ENCODE measurements at regions not wholly inside any gene's neighbourhood (a gene's known extent, or its start where the extent isn't known, plus 50 kb on each side); places are given as distances from the start of the nearest gene placed in this dataset.

GRCh38 chr22:19658967-19659804 lies 55.1 kb upstream of the SEPTIN5 start:
- TF ChIP-seq CTCF (tag by site-specific recombination; IDR thresholded peaks at IDR 0.05) (no peak), ZNF169 (tag by site-specific recombination; IDR thresholded peaks at IDR 0.05) (no peak), SETDB1 (IDR thresholded peaks at IDR 0.05; ENCODE audit: insufficient read length, low read length) (no peak), ZNF571 (tag by site-specific recombination; IDR thresholded peaks at IDR 0.05) (no peak)

Data from HEK293 (cell line).